IMR-90 (cell line): ENCODE measurements at regions not wholly inside any gene's neighbourhood (a gene's known extent, or its start where the extent isn't known, plus 50 kb on each side); places are given as distances from the start of the nearest gene placed in this dataset.

Source experiments
- ATAC-seq: fragments of 200-7000 bp; cut with Tn5 transposase; 2 replicates; pipeline ENCODE4 v1.9.1; 2020; ENCODE audit warnings: low read depth, mild to moderate bottlenecking, moderate library complexity
- BruUV-seq: library from RNA; stranded (reverse); fragments of 400-500 nt; replicated peaks from 2 replicates; lab custom pipeline; 2021; lab: Mats Ljungman, UMichigan
- CTCF ChIA-PET: fragments of 300-600 bp; formaldehyde crosslinking; extraction: SDS; loops from one replicate; lab custom pipeline; 2021; ENCODE audit warnings: antibody characterized with exemption; lab: Yijun Ruan, JAX
- POLR2A ChIA-PET: fragments of 300-600 bp; sonication (Branson Sonifier 250); formaldehyde crosslinking; loops from one replicate; lab custom pipeline; 2022; ENCODE audit warnings: antibody characterized with exemption; ENCODE audit not compliant: unreplicated experiment; lab: Charles Lee
- DNase-seq: peaks from one replicate; pipeline ENCODE4 v3.0.0; 2013
- H2AFZ ChIP-seq: replicated peaks from 2 replicates; pipeline ENCODE3; 2013; ENCODE audit warnings: low read length, mild to moderate bottlenecking; ENCODE audit not compliant: poor library complexity
- H2AK5ac ChIP-seq: 2 replicates; pipeline ENCODE4 v1.6.1; 2013; ENCODE audit warnings: low read depth, low read length, inconsistent platforms
- H2AK9ac ChIP-seq: replicated peaks from 2 replicates; pipeline ENCODE3; 2013; ENCODE audit warnings: mild to moderate bottlenecking, low read depth, low read length, moderate library complexity; ENCODE audit not compliant: poor library complexity
- H2BK120ac ChIP-seq: 2 replicates; pipeline ENCODE4 v1.6.1; 2013; ENCODE audit warnings: low read depth, low read length, inconsistent platforms
- H2BK15ac ChIP-seq: 3 replicates; pipeline ENCODE4 v1.6.1; 2013; ENCODE audit warnings: low read depth, low read length, inconsistent platforms
- H2BK20ac ChIP-seq: 2 replicates; pipeline ENCODE4 v1.6.1; 2013; ENCODE audit warnings: low read depth, mild to moderate bottlenecking, inconsistent platforms, low read length, moderate library complexity
- H2BK5ac ChIP-seq: 2 replicates; pipeline ENCODE4 v1.6.1; 2013; ENCODE audit warnings: mild to moderate bottlenecking, low read depth, low read length, inconsistent platforms; ENCODE audit not compliant: poor library complexity, severe bottlenecking
- H3K14ac ChIP-seq: replicated peaks from 2 replicates; pipeline ENCODE4 v1.6.1; 2013; ENCODE audit warnings: low read depth, low read length, inconsistent platforms
- H3K18ac ChIP-seq: 2 replicates; pipeline ENCODE4 v1.6.1; 2013; ENCODE audit warnings: low read depth, low read length, control low read depth
- H3K23ac ChIP-seq: 2 replicates; pipeline ENCODE4 v1.6.1; 2013; ENCODE audit warnings: low read depth, low read length, inconsistent platforms
- H3K27ac ChIP-seq: 2 replicates; pipeline ENCODE4 v1.5.1; 2013; ENCODE audit warnings: mild to moderate bottlenecking, control low read depth, low read length; ENCODE audit not compliant: insufficient read depth
- H3K27me3 ChIP-seq: 2 replicates; pipeline ENCODE4 v1.6.1; 2013; ENCODE audit warnings: low read length; ENCODE audit not compliant: control insufficient read depth, insufficient read depth
- H3K36me3 ChIP-seq: 2 replicates; pipeline ENCODE4 v1.6.1; 2013; ENCODE audit warnings: low read length, mixed read lengths; ENCODE audit not compliant: control insufficient read depth, insufficient read depth
- H3K4ac ChIP-seq: 2 replicates; pipeline ENCODE4 v1.6.1; 2013; ENCODE audit warnings: low read depth, low read length, inconsistent platforms
- H3K4me1 ChIP-seq: 2 replicates; pipeline ENCODE4 v1.6.1; 2013; ENCODE audit warnings: low read length, mixed read lengths; ENCODE audit not compliant: control insufficient read depth, insufficient read depth
- H3K4me2 ChIP-seq: 2 replicates; pipeline ENCODE4 v1.6.1; 2013; ENCODE audit warnings: low read depth, mild to moderate bottlenecking, control low read depth, low read length, moderate library complexity
- H3K4me3 ChIP-seq: 2 replicates; pipeline ENCODE4 v1.5.1; 2013; ENCODE audit warnings: low read depth, mild to moderate bottlenecking, control low read depth, low read length, moderate library complexity; ENCODE audit not compliant: insufficient read depth
- H3K56ac ChIP-seq: 2 replicates; pipeline ENCODE4 v1.6.1; 2013; ENCODE audit warnings: low read length, inconsistent platforms; ENCODE audit not compliant: insufficient read depth; ENCODE audit errors: extremely low read depth
- H3K79me1 ChIP-seq, 2 experiments: 2 replicates each; pipeline ENCODE4 v1.6.1; 2013; ENCODE audit warnings: low read length in 2 of 2, inconsistent platforms in 1 of 2, low read depth in 1 of 2
- H3K9ac ChIP-seq: 2 replicates; pipeline ENCODE4 v1.6.1; 2013; ENCODE audit warnings: low read depth, low read length, control low read depth
- H3K9me1 ChIP-seq: 2 replicates; pipeline ENCODE4 v1.6.1; 2013; ENCODE audit warnings: low read length, inconsistent platforms; ENCODE audit not compliant: insufficient read depth
- H3K9me3 ChIP-seq: 2 replicates; pipeline ENCODE4 v1.6.1; 2013; ENCODE audit warnings: low read length; ENCODE audit not compliant: control insufficient read depth, insufficient read depth
- H4K20me1 ChIP-seq: 2 replicates; pipeline ENCODE4 v1.6.1; 2013; ENCODE audit warnings: low read length, inconsistent platforms; ENCODE audit not compliant: insufficient read depth
- H4K5ac ChIP-seq: 2 replicates; pipeline ENCODE4 v1.6.1; 2013; ENCODE audit warnings: mild to moderate bottlenecking, low read depth, low read length, control low read depth
- H4K8ac ChIP-seq, 2 experiments: 2 replicates each; pipeline ENCODE4 v1.6.1; 2013; ENCODE audit warnings: low read depth in 2 of 2, low read length in 2 of 2, control low read depth in 1 of 2, inconsistent platforms in 1 of 2
- H4K91ac ChIP-seq: 2 replicates; pipeline ENCODE4 v1.6.1; 2013; ENCODE audit warnings: low read depth, low read length, inconsistent platforms; ENCODE audit not compliant: insufficient read depth
- MAZ ChIP-seq: IDR thresholded peaks from 2 replicates; pipeline ENCODE4 v1.6.1; 2012; ENCODE audit warnings: low read depth, mild to moderate bottlenecking, low read length, improper control_type of control experiment, moderate library complexity, borderline replicate concordance
- WGBS, 2 experiments: methylation state at CpG; one replicate each; pipeline versions ENCODE4 v1.1.5 to v1.1.7; 2013; ENCODE audit warnings: missing lambda C conversion rate in 2 of 2; ENCODE audit not compliant: insufficient read length in 1 of 2; ENCODE audit errors: extremely low coverage in 2 of 2; 5-methylcytosine and 5-hydroxymethylcytosine counted together
- dilution Hi-C: fragments of 300-500 bp; cut with HindIII; formaldehyde crosslinking; loops from one replicate; pipeline ENCODE4 v1.14.3; 2018; ENCODE audit warnings: low sequenced_read_pairs; ENCODE audit not compliant: unreplicated experiment
- in situ Hi-C: fragments of 300-500 bp; cut with MboI; formaldehyde crosslinking; loops from 3 replicates; pipeline ENCODE4 v1.14.3; 2019; ENCODE audit warnings: low sequenced_read_pairs, inconsistent platforms, mixed read lengths
- intact Hi-C: fragments of 100-400 bp; cut with micrococcal nuclease; formaldehyde crosslinking; loops from 2 replicates; pipeline ENCODE4 v1.10.0; 2022

DNA sequence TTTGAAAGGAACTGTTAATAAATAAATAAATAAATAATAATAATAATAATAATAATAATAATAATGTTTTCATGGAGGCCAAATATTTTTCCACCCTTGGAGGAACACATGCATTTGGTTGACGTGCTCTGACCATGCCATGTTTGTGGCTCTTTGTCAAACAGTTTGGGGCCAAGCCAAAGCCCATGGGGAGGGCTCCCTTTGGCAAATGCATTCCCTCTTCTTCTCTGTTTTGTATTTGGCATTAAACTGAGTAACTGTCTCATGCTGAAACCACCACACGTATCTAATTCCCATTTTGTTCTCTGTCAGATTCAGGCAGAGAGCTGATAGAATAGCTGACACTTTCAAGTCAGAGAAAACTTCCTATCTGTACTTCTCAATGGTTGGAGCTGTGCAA is 68.6 kb upstream of the PAX6 start:
- Histone ChIP-seq H2AK9ac (no peak overlapping the region), H3K27me3 (peaks cover 17% of the 10 kb centered on the region), H3K27ac (no peak overlapping the region), H4K8ac (no peak overlapping the region), H3K4me1 (no peaks in the 10 kb centered on the region), H3K56ac (no peak overlapping the region), H2AFZ (no peak overlapping the region), H3K9ac (no peak overlapping the region), H4K91ac (no peak overlapping the region), H2BK15ac (no peak overlapping the region), H3K4ac (no peak overlapping the region), H3K14ac (no peak overlapping the region), H3K9me1 (no peaks in the 10 kb centered on the region), H3K79me1 (no peaks in the 10 kb centered on the region), H3K36me3 (no peaks in the 10 kb centered on the region), H3K9me3 (no peaks in the 10 kb centered on the region), H3K18ac (no peak overlapping the region), H4K5ac (no peak overlapping the region), H2BK5ac (no peak overlapping the region), H3K23ac (no peak overlapping the region), H2BK120ac (no peak overlapping the region), H2AK5ac (no peak overlapping the region), H2BK20ac (no peak overlapping the region), H4K20me1 (no peaks in the 10 kb centered on the region), H3K4me2 (no peak overlapping the region), H3K4me3 (no peak overlapping the region)
- WGBS, 2 experiments, result no CpG with 5 or more reads among the region's 2 CpGs
- ATAC-seq (no peak), DNase-seq (no peak)
- intact Hi-C loops, result loop anchor here (10.0 kb wide), 2 partner anchors 295 to 535 kb away; no protein-coding TSS in a partner anchor
- ChIA-PET POLR2A (no interaction called here), CTCF (no interaction called here)
- no TSS peak for BruUV-seq
- in situ Hi-C loops, result loop anchor here (10.0 kb wide), 2 partner anchors 385 to 485 kb away; no protein-coding TSS in a partner anchor
- dilution Hi-C loops, result no loop called here
- no peak for TF ChIP-seq MAZ
